Left ventricle myocardium inferior (tissue), 1 donor: ENCODE measurements at regions not wholly inside any gene's neighbourhood (a gene's known extent, or its start where the extent isn't known, plus 50 kb on each side); places are given as distances from the start of the nearest gene placed in this dataset.

Experiments
- DNase-seq: peaks from one replicate; pipeline ENCODE4 v3.0.0-alpha.2; 2020
- H3K27ac ChIP-seq: fragments of 200-600 bp; replicated peaks from 2 replicates; pipeline ENCODE4 v1.8.0; 2021
- H3K27me3 ChIP-seq: fragments of 200-600 bp; 2 replicates; pipeline ENCODE4 v1.8.0; 2021; ENCODE audit warnings: low read depth
- H3K36me3 ChIP-seq: fragments of 200-600 bp; 2 replicates; pipeline ENCODE4 v1.8.0; 2021
- H3K4me1 ChIP-seq: fragments of 200-600 bp; 2 replicates; pipeline ENCODE4 v1.8.0; 2021
- H3K4me3 ChIP-seq: fragments of 200-600 bp; 2 replicates; pipeline ENCODE4 v1.8.0; 2021; ENCODE audit warnings: mild to moderate bottlenecking, moderate library complexity
- H3K9me3 ChIP-seq: fragments of 200-600 bp; replicated peaks from 2 replicates; pipeline ENCODE4 v1.8.0; 2021
- CTCF ChIP-seq: fragments of 200-600 bp; IDR thresholded peaks from 2 replicates; pipeline ENCODE4 v1.8.0; 2021; ENCODE audit warnings: antibody characterized with exemption, mild to moderate bottlenecking, borderline replicate concordance
- intact Hi-C: fragments of 100-400 bp; cut with micrococcal nuclease; formaldehyde crosslinking; loops from one replicate; pipeline ENCODE4 v1.11.0; 2022
- donor health status: DM: no; HTN: yes; CAD: no; lungs with severe emphysema.

GRCh38 chr4:181944527-181944926, 298.7 kb upstream of the TENM3 start:
- H3K27me3 ChIP-seq = peaks cover 10% of the 10 kb centered on the region
- DNase-seq = no peak
- intact Hi-C loops = no loop called here

GRCh38 chr4:181946902-181947301, 296.3 kb upstream of the TENM3 start:
- no peak for TF ChIP-seq CTCF
- no peak for DNase-seq
- H3K27ac ChIP-seq = no peak overlapping the region
- peaks cover 3% of the 10 kb centered on the region for H3K27me3 ChIP-seq
- no peak overlapping the region for H3K4me3 ChIP-seq
- intact Hi-C loops = no loop called here
- H3K4me1 ChIP-seq = no peaks in the 10 kb centered on the region
- no peaks in the 10 kb centered on the region for H3K9me3 ChIP-seq
- H3K36me3 ChIP-seq = no peaks in the 10 kb centered on the region

More at GRCh38 chr4:181944527-181944926, 298.7 kb upstream of the TENM3 start:
- Histone ChIP-seq H3K9me3 (no peaks in the 10 kb centered on the region), H3K27ac (no peak overlapping the region), H3K4me1 (no peaks in the 10 kb centered on the region), H3K4me3 (no peak overlapping the region), H3K36me3 (no peaks in the 10 kb centered on the region)
- TF ChIP-seq CTCF = no peak

- intact Hi-C loops = no loop called here
- no peak overlapping the region for H3K4me3 ChIP-seq
- H3K27me3 ChIP-seq = peaks cover 3% of the 10 kb centered on the region
- no peak overlapping the region for H3K27ac ChIP-seq
- H3K4me1 ChIP-seq = no peaks in the 10 kb centered on the region
- no peaks in the 10 kb centered on the region for H3K9me3 ChIP-seq
- DNase-seq = no peak
- TF ChIP-seq CTCF = no peak
- no peaks in the 10 kb centered on the region for H3K36me3 ChIP-seq
Observed at GRCh38 chr4:181948839-181949382, 294.3 kb upstream of the TENM3 start.

- no peak for TF ChIP-seq CTCF
- Histone ChIP-seq H3K27ac (no peak overlapping the region), H3K9me3 (no peaks in the 10 kb centered on the region), H3K36me3 (no peaks in the 10 kb centered on the region), H3K4me1 (no peaks in the 10 kb centered on the region), H3K4me3 (no peak overlapping the region), H3K27me3 (peaks cover 3% of the 10 kb centered on the region)
- intact Hi-C loops = no loop called here
- DNase-seq = no peak
Observed at GRCh38 chr4:181949704-181950312, 293.4 kb upstream of the TENM3 start.

GRCh38 chr4:181950372-181951127, 292.7 kb upstream of the TENM3 start:
- Histone ChIP-seq H3K9me3 (no peaks in the 10 kb centered on the region), H3K27ac (no peak overlapping the region), H3K36me3 (no peaks in the 10 kb centered on the region), H3K27me3 (peaks cover 3% of the 10 kb centered on the region), H3K4me1 (no peaks in the 10 kb centered on the region), H3K4me3 (no peak overlapping the region)
- no peak for TF ChIP-seq CTCF
- intact Hi-C loops = no loop called here
- no peak for DNase-seq
